Retinal pigment epithelial cell (primary cell): ENCODE measurements at regions not wholly inside any gene's neighbourhood (a gene's known extent, or its start where the extent isn't known, plus 50 kb on each side); places are given as distances from the start of the nearest gene placed in this dataset.
A peak's percentile ranks its signal among the peaks of the same experiment; 100 is the strongest.

ENCODE experiments used
- DNase-seq: peaks from one replicate; pipeline ENCODE4 v3.0.0-alpha.2; 2010; ENCODE audit warnings: low read depth
- H3K4me3 ChIP-seq: 2 replicates; pipeline ENCODE4 v1.5.1; 2011; ENCODE audit warnings: mild to moderate bottlenecking, low read length, control low read depth, moderate library complexity
- TF ChIP-seq, protein P1 (sequence below): conservative IDR thresholded peaks from 2 replicates; pipeline ENCODE4 v1.5.1; 2011; ENCODE audit warnings: low read depth, low read length, control low read depth, inconsistent platforms

DNA sequence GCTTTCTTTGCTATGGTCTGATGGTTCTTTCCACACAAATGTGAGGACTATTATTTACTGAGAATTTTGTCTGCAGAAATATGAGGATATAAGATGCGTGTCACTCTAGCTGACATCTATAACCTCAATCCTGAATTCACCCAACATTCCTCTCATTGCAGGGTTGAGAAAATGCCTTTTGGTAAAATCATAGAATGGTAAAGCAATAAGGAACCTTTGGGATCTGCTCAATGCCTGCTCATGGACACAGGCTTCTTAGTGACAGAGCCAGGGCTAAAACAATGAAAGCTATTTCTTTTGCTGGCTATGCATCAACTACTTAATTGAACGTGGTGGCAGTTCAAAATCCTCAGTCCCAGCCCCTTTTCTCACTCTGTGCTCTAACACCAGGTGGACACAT, 199.6 kb downstream of the GAS1 start:
- TF ChIP-seq, protein P1, sequence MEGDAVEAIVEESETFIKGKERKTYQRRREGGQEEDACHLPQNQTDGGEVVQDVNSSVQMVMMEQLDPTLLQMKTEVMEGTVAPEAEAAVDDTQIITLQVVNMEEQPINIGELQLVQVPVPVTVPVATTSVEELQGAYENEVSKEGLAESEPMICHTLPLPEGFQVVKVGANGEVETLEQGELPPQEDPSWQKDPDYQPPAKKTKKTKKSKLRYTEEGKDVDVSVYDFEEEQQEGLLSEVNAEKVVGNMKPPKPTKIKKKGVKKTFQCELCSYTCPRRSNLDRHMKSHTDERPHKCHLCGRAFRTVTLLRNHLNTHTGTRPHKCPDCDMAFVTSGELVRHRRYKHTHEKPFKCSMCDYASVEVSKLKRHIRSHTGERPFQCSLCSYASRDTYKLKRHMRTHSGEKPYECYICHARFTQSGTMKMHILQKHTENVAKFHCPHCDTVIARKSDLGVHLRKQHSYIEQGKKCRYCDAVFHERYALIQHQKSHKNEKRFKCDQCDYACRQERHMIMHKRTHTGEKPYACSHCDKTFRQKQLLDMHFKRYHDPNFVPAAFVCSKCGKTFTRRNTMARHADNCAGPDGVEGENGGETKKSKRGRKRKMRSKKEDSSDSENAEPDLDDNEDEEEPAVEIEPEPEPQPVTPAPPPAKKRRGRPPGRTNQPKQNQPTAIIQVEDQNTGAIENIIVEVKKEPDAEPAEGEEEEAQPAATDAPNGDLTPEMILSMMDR: no peak
- no peak for DNase-seq
- no peak overlapping the region for H3K4me3 ChIP-seq

- TF ChIP-seq, protein P1: no peak
- no peak overlapping the region for H3K4me3 ChIP-seq
- peak; percentile 98 for DNase-seq
Observed at GRCh38 chr9:86741311-86742208, 205.7 kb downstream of the GAS1 start.

GRCh38 chr9:86735772-86736458, 211.4 kb downstream of the GAS1 start:
- no peak overlapping the region for H3K4me3 ChIP-seq
- TF ChIP-seq, protein P1: peak; percentile 4
- no peak for DNase-seq

DNA sequence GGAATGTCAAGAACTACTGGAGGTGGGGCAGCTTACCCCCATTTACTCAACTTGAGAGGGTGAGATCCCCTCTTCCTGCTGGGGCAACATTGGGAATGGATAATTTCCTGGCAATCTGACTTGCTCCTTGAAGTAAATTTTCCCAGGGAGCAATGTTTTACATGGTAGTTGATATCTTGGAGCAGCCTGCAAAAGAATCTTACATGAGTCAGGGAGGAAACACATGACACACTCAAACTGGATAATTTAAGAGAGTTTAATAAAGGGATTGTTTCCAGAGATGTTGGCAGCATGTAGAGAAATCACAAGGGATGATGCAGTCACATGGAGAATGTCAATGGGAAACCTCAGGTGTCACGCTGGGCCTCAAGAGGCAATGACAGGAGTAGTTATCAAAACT, 212.5 kb downstream of the GAS1 start:
- no peak overlapping the region for H3K4me3 ChIP-seq
- TF ChIP-seq, protein P1: no peak
- DNase-seq: peak; percentile 78

DNA sequence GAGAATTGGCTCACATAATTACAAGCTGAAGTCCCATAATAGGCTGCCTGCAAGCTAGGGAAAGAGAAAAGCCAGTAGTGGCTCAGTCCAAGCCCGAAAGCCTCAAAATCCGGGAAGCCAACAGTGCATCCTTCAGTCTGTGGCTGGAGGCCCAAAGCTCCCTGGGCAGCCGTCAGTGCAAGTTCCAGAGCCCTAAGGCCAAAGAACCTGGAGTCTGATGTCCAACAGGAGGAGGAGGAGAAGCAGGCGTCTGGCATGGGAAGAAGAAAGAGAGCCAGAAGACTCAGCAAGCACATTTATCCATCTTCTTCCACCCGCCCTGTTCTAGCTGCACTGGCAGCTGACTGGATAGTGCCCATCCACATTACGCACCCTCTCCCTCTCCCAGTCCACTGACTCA, 213.4 kb downstream of the GAS1 start:
- H3K4me3 ChIP-seq: no peak overlapping the region
- no peak for DNase-seq
- TF ChIP-seq, protein P1: no peak

GRCh38 chr9:86732514-86733171, 214.7 kb downstream of the GAS1 start:
- DNase-seq: peak; percentile 98
- TF ChIP-seq, protein P1: no peak
- H3K4me3 ChIP-seq: no peak overlapping the region
